B cell (primary cell): ENCODE measurements at regions not wholly inside any gene's neighbourhood (a gene's known extent, or its start where the extent isn't known, plus 50 kb on each side); places are given as distances from the start of the nearest gene placed in this dataset.

Experiments
- EZH2 ChIP-seq: IDR thresholded peaks from 2 replicates; pipeline ENCODE4 v1.6.1; 2012; ENCODE audit warnings: borderline replicate concordance, low read depth, mild to moderate bottlenecking, moderate library complexity, low read length; ENCODE audit not compliant: insufficient read depth, poor library complexity, severe bottlenecking
- TF ChIP-seq, protein P1 (sequence below): fragments of 200-600 bp; IDR thresholded peaks from one replicate; pipeline ENCODE4 v1.8.0; 2022; ENCODE audit warnings: antibody characterized with exemption, mild to moderate bottlenecking

DNA sequence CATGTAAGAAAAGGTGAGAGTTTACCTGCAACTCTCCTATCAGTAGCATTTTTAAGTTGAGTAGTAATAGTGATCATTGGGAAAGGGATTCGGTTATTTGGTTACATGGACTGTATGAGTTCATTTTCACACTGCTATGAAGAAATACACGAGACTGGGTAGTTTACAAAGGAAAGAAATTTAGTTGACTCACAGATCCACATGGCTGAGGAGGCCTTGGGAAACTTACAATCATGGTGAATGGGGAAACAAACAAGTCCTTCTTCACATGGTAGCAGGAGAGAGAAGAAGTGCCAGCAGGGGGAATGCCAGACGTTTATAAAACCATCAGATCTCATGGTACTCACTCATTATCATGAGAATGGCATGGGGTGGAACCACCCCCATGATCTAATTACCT, 59.3 kb upstream of the FBXO28 start:
- TF ChIP-seq, protein P1, sequence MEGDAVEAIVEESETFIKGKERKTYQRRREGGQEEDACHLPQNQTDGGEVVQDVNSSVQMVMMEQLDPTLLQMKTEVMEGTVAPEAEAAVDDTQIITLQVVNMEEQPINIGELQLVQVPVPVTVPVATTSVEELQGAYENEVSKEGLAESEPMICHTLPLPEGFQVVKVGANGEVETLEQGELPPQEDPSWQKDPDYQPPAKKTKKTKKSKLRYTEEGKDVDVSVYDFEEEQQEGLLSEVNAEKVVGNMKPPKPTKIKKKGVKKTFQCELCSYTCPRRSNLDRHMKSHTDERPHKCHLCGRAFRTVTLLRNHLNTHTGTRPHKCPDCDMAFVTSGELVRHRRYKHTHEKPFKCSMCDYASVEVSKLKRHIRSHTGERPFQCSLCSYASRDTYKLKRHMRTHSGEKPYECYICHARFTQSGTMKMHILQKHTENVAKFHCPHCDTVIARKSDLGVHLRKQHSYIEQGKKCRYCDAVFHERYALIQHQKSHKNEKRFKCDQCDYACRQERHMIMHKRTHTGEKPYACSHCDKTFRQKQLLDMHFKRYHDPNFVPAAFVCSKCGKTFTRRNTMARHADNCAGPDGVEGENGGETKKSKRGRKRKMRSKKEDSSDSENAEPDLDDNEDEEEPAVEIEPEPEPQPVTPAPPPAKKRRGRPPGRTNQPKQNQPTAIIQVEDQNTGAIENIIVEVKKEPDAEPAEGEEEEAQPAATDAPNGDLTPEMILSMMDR = no peak
- TF ChIP-seq EZH2 = no peak
